ENCODE measurements at regions not wholly inside any gene's neighbourhood (a gene's known extent, or its start where the extent isn't known, plus 50 kb on each side); places are given as distances from the start of the nearest gene placed in this dataset.

- H3K36me3 ChIP-seq (ENCODE audit: control insufficient read depth, insufficient read depth, low read length), result no peaks in the 10 kb centered on the region
- peaks cover 3% of the 10 kb centered on the region; the same call in 1 of the 2 replicates for H3K4me1 ChIP-seq (ENCODE audit: control insufficient read depth, insufficient read depth, low read length)
- no peak overlapping the region for H3K27ac ChIP-seq (ENCODE audit: low read depth, low read length)
- no peaks in the 10 kb centered on the region for H3K9me3 ChIP-seq (ENCODE audit: control insufficient read depth, insufficient read depth, low read length)
- H3K4me3 ChIP-seq (ENCODE audit: low read depth, low read length), result no peak overlapping the region
- no peak overlapping the region for H3K9ac ChIP-seq (ENCODE audit: low read depth, low read length)
- H3K27me3 ChIP-seq (ENCODE audit: control insufficient read depth, insufficient read depth, low read length), result no peaks in the 10 kb centered on the region
Measured at GRCh38 chr2:147109291-147109690, 735.5 kb upstream of the ACVR2A start.

GRCh38 chr2:147108548-147108947 is 736.3 kb upstream of the ACVR2A start:
- H3K36me3 ChIP-seq (ENCODE audit: control insufficient read depth, insufficient read depth, low read length), result no peaks in the 10 kb centered on the region
- no peaks in the 10 kb centered on the region for H3K9me3 ChIP-seq (ENCODE audit: control insufficient read depth, insufficient read depth, low read length)
- H3K9ac ChIP-seq (ENCODE audit: low read depth, low read length), result no peak overlapping the region
- H3K27ac ChIP-seq (ENCODE audit: low read depth, low read length), result no peak overlapping the region
- no peaks in the 10 kb centered on the region for H3K27me3 ChIP-seq (ENCODE audit: control insufficient read depth, insufficient read depth, low read length)
- peaks cover 3% of the 10 kb centered on the region; the same call in 1 of the 2 replicates for H3K4me1 ChIP-seq (ENCODE audit: control insufficient read depth, insufficient read depth, low read length)
- no peak overlapping the region for H3K4me3 ChIP-seq (ENCODE audit: low read depth, low read length)

- Histone ChIP-seq H3K36me3 (ENCODE audit: control insufficient read depth, insufficient read depth, low read length) (no peaks in the 10 kb centered on the region), H3K9me3 (ENCODE audit: control insufficient read depth, insufficient read depth, low read length) (no peaks in the 10 kb centered on the region), H3K4me1 (ENCODE audit: control insufficient read depth, insufficient read depth, low read length) (no peaks in the 10 kb centered on the region), H3K27me3 (ENCODE audit: control insufficient read depth, insufficient read depth, low read length) (no peaks in the 10 kb centered on the region), H3K9ac (ENCODE audit: low read depth, low read length) (no peak overlapping the region), H3K27ac (ENCODE audit: low read depth, low read length) (no peak overlapping the region), H3K4me3 (ENCODE audit: low read depth, low read length) (no peak overlapping the region)
Measured at GRCh38 chr2:147101941-147102790, 742.7 kb upstream of the ACVR2A start.

- Histone ChIP-seq H3K27me3 (ENCODE audit: control insufficient read depth, insufficient read depth, low read length) (peaks cover 5% of the 10 kb centered on the region; the same call in 1 of the 2 replicates), H3K36me3 (ENCODE audit: control insufficient read depth, insufficient read depth, low read length) (no peaks in the 10 kb centered on the region), H3K9ac (ENCODE audit: low read depth, low read length) (no peak overlapping the region), H3K4me1 (ENCODE audit: control insufficient read depth, insufficient read depth, low read length) (no peaks in the 10 kb centered on the region), H3K4me3 (ENCODE audit: low read depth, low read length) (no peak overlapping the region), H3K27ac (ENCODE audit: low read depth, low read length) (no peak overlapping the region), H3K9me3 (ENCODE audit: control insufficient read depth, insufficient read depth, low read length) (no peaks in the 10 kb centered on the region)
Measured at GRCh38 chr2:147100406-147101035, 744.3 kb upstream of the ACVR2A start.

GRCh38 chr2:147099845-147100244 is 745.0 kb upstream of the ACVR2A start:
- Histone ChIP-seq H3K4me3 (ENCODE audit: low read depth, low read length) (no peak overlapping the region), H3K4me1 (ENCODE audit: control insufficient read depth, insufficient read depth, low read length) (no peaks in the 10 kb centered on the region), H3K9ac (ENCODE audit: low read depth, low read length) (no peak overlapping the region), H3K27ac (ENCODE audit: low read depth, low read length) (no peak overlapping the region), H3K9me3 (ENCODE audit: control insufficient read depth, insufficient read depth, low read length) (no peaks in the 10 kb centered on the region), H3K27me3 (ENCODE audit: control insufficient read depth, insufficient read depth, low read length) (peaks cover 7% of the 10 kb centered on the region; the same call in 1 of the 2 replicates), H3K36me3 (ENCODE audit: control insufficient read depth, insufficient read depth, low read length) (no peaks in the 10 kb centered on the region)

- Histone ChIP-seq H3K4me1 (ENCODE audit: control insufficient read depth, insufficient read depth, low read length) (peaks cover 5% of the 10 kb centered on the region), H3K4me3 (ENCODE audit: low read depth, low read length) (no peak overlapping the region), H3K27me3 (ENCODE audit: control insufficient read depth, insufficient read depth, low read length) (peaks cover 9% of the 10 kb centered on the region; the same call in 1 of the 2 replicates), H3K9me3 (ENCODE audit: control insufficient read depth, insufficient read depth, low read length) (no peaks in the 10 kb centered on the region), H3K9ac (ENCODE audit: low read depth, low read length) (no peak overlapping the region), H3K27ac (ENCODE audit: low read depth, low read length) (no peak overlapping the region), H3K36me3 (ENCODE audit: control insufficient read depth, insufficient read depth, low read length) (no peaks in the 10 kb centered on the region)
Measured at GRCh38 chr2:147098940-147099339, 745.9 kb upstream of the ACVR2A start.

- H3K27ac ChIP-seq (ENCODE audit: low read depth, low read length), result no peak overlapping the region
- H3K9ac ChIP-seq (ENCODE audit: low read depth, low read length), result no peak overlapping the region
- H3K4me3 ChIP-seq (ENCODE audit: low read depth, low read length), result no peak overlapping the region
- H3K4me1 ChIP-seq (ENCODE audit: control insufficient read depth, insufficient read depth, low read length), result peaks cover 9% of the 10 kb centered on the region
- H3K27me3 ChIP-seq (ENCODE audit: control insufficient read depth, insufficient read depth, low read length), result peaks cover 9% of the 10 kb centered on the region; the same call in 1 of the 2 replicates
- H3K36me3 ChIP-seq (ENCODE audit: control insufficient read depth, insufficient read depth, low read length), result no peaks in the 10 kb centered on the region
- no peaks in the 10 kb centered on the region for H3K9me3 ChIP-seq (ENCODE audit: control insufficient read depth, insufficient read depth, low read length)
Measured at GRCh38 chr2:147097747-147098146, 747.1 kb upstream of the ACVR2A start.

GRCh38 chr2:147096671-147097070 is 748.2 kb upstream of the ACVR2A start:
- H3K4me1 ChIP-seq (ENCODE audit: control insufficient read depth, insufficient read depth, low read length), result peaks cover 9% of the 10 kb centered on the region
- no peaks in the 10 kb centered on the region for H3K9me3 ChIP-seq (ENCODE audit: control insufficient read depth, insufficient read depth, low read length)
- no peak overlapping the region for H3K4me3 ChIP-seq (ENCODE audit: low read depth, low read length)
- H3K36me3 ChIP-seq (ENCODE audit: control insufficient read depth, insufficient read depth, low read length), result no peaks in the 10 kb centered on the region
- H3K27me3 ChIP-seq (ENCODE audit: control insufficient read depth, insufficient read depth, low read length), result peaks cover 9% of the 10 kb centered on the region; the same call in 1 of the 2 replicates
- H3K9ac ChIP-seq (ENCODE audit: low read depth, low read length), result no peak overlapping the region
- no peak overlapping the region for H3K27ac ChIP-seq (ENCODE audit: low read depth, low read length)

- no peak overlapping the region for H3K4me3 ChIP-seq (ENCODE audit: low read depth, low read length)
- H3K27ac ChIP-seq (ENCODE audit: low read depth, low read length), result no peak overlapping the region
- peaks cover 9% of the 10 kb centered on the region for H3K4me1 ChIP-seq (ENCODE audit: control insufficient read depth, insufficient read depth, low read length)
- no peak overlapping the region for H3K9ac ChIP-seq (ENCODE audit: low read depth, low read length)
- no peaks in the 10 kb centered on the region for H3K9me3 ChIP-seq (ENCODE audit: control insufficient read depth, insufficient read depth, low read length)
- no peaks in the 10 kb centered on the region for H3K36me3 ChIP-seq (ENCODE audit: control insufficient read depth, insufficient read depth, low read length)
- peaks cover 9% of the 10 kb centered on the region; the same call in 1 of the 2 replicates for H3K27me3 ChIP-seq (ENCODE audit: control insufficient read depth, insufficient read depth, low read length)
Measured at GRCh38 chr2:147095376-147095775, 749.5 kb upstream of the ACVR2A start.

- Histone ChIP-seq H3K9ac (ENCODE audit: low read depth, low read length) (no peak overlapping the region), H3K4me3 (ENCODE audit: low read depth, low read length) (no peak overlapping the region), H3K27me3 (ENCODE audit: control insufficient read depth, insufficient read depth, low read length) (peaks cover 9% of the 10 kb centered on the region; the same call in 1 of the 2 replicates), H3K4me1 (ENCODE audit: control insufficient read depth, insufficient read depth, low read length) (peaks cover 9% of the 10 kb centered on the region), H3K9me3 (ENCODE audit: control insufficient read depth, insufficient read depth, low read length) (no peaks in the 10 kb centered on the region), H3K27ac (ENCODE audit: low read depth, low read length) (peak overlapping the region; percentile 44), H3K36me3 (ENCODE audit: control insufficient read depth, insufficient read depth, low read length) (no peaks in the 10 kb centered on the region)
Measured at GRCh38 chr2:147094077-147094476, 750.8 kb upstream of the ACVR2A start.

- peaks cover 9% of the 10 kb centered on the region; the same call in 1 of the 2 replicates for H3K27me3 ChIP-seq (ENCODE audit: control insufficient read depth, insufficient read depth, low read length)
- H3K36me3 ChIP-seq (ENCODE audit: control insufficient read depth, insufficient read depth, low read length), result no peaks in the 10 kb centered on the region
- no peak overlapping the region for H3K4me3 ChIP-seq (ENCODE audit: low read depth, low read length)
- H3K4me1 ChIP-seq (ENCODE audit: control insufficient read depth, insufficient read depth, low read length), result peaks cover 9% of the 10 kb centered on the region
- no peaks in the 10 kb centered on the region for H3K9me3 ChIP-seq (ENCODE audit: control insufficient read depth, insufficient read depth, low read length)
- H3K9ac ChIP-seq (ENCODE audit: low read depth, low read length), result no peak overlapping the region
- H3K27ac ChIP-seq (ENCODE audit: low read depth, low read length), result no peak overlapping the region
Measured at GRCh38 chr2:147092266-147092665, 752.6 kb upstream of the ACVR2A start.

Data from HUES48 (cell line).